Stimulated activated CD4-positive, alpha-beta T cell treated with anti-CD3 and anti-CD28 coated beads, TNF-alpha, amount 100 ng/mL, for 1 hour (primary cell): ENCODE measurements at regions not wholly inside any gene's neighbourhood (a gene's known extent, or its start where the extent isn't known, plus 50 kb on each side); places are given as distances from the start of the nearest gene placed in this dataset.
"Not testable (repeated sequence)": the region's sequence is repeated elsewhere in the genome, so short reads cannot be mapped to it uniquely, and the experiment has no call there.

Source experiments
- DNase-seq, 3 donors: peaks; one replicate each; pipeline ENCODE4 v3.0.0-alpha.2; 2020; ENCODE audit warnings: low read depth in 3 of 3, low spot score in 1 of 3

DNA sequence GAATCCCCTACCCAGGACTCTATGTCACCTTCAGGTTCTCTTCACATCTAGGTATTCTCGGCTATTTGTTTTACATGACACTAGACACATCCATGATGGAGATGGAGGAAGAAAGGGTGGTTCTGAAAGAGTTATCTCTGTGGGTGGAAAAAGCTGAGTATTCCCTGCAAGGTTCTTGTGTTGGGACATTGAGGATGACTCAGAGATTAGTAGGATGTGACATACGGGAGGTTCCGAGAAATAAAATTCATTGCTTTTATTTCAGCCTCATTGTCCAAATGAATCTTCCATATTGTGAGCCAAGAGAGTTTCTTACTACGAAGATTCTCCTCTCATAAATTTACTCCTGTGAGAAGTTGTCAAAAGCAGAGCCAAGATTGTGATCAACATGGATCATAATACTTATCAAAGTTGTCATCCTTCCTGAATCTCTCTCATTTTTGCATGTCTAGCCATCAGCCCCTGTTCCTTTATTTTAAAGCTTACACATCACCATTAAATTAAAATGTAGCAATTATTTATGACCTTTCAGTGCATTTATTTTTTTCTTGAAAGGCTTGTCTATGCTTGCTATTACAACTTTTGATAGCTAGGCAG, 370.0 kb downstream of the PSAT1 start:
- DNase-seq, result no peak

DNA sequence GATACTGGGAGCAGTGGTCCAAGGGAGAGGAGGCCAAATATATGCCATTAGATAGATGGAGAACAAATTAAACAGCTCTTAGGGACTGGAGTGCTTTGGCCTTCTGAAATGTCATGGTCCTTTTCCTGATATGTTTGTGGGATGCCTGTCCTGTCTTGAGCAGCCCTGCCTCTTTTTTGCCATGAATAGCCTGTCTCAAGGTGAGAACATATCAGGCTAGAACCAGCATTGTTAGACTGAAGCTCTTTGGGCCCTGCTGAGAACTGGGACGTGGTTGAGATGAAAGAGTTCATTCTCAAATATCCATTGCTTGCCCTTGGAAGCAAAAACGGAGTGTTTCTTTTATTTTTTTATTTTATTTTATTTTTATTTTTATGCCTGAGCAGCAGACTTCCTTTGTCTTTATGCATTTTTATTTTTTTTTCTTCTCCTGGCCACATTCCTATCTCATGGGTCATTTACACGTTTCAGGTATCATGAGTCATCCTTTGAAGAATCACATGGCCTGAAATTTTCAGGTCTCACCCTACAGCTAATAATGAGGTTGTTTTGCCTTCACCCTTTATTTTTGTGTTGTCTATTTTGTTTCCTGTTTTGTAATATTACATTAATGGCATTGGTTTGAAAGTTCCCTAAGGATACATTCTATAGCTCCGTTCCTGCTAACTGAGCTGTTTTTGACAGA, 371.4 kb downstream of the PSAT1 start:
- DNase-seq, result no peak

DNA sequence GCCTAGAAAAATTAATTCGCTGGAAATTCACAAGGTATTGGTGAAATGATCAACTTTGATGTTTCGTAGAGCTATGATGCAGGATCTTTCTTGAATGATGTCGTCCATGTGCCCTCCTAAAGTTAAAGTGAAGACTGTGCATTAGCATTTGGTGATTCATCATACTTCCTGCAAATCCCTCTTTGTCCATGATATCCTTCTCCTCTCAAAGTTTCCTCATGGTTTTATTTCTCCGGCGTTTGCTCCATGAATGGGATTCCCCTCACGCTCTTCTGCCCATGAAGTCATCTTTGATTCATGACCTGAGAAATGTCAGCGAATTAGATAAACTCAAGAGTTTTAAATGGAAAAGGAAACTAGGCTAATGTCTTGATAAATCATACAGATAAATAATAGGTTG, 372.7 kb downstream of the PSAT1 start:
- no peak for DNase-seq

DNA sequence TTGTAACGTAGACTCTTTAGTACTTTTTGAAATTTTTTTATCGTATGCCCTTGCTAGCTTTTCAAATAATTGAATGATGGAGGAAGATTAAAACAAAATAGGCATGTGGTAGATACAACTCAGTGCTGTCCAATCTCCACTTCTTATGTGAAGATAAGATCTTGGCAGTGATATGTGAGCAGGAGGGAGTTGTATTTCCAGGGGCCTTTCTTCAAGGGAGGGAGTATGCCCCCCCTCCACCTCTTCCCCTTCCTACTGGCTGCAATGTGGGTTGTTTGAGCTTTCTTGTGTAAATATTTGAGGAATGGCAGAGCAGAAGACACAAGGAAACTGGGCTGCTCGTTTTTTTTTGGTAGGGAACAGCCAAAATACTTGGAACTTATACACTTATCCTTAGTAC, 374.9 kb downstream of the PSAT1 start:
- DNase-seq, result no peak

DNA sequence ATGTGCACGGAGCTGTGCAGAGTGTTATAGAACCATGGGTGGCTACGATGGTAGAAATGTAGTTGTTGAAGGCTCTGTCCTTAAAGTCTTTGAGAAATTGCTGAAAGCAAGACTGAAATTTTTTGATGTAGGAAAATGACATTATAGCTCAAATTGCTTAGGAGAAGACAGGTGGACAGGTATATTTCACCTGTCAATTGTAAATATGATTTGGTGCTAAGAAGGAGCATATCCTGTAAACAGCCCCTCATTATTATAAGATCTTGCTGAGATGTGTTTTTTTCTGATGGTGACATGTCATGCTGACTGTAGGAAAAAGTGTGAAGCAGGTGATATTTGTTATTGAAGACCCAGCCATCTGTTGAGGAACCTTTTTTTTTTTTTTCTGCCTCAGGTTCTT, 377.9 kb downstream of the PSAT1 start:
- no peak for DNase-seq

DNA sequence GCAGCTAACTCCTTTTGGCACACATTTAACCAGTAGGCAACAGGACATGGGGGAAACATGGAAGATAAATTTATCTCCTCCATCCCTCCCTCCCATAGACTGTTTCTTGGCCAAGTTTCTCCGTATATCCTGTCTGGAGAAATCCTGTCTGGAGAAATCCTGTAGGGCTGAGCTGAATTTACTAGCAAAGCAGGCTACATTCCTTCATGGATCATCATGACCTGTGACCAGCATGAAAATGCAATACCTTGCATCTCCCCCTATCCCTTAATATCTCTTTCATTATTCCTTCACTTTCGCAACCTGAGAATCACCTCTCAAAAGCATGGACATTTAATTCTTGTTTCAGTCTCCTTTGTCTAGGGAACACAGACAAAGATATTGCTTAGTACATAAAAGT, 379.1 kb downstream of the PSAT1 start:
- DNase-seq, result no peak

DNA sequence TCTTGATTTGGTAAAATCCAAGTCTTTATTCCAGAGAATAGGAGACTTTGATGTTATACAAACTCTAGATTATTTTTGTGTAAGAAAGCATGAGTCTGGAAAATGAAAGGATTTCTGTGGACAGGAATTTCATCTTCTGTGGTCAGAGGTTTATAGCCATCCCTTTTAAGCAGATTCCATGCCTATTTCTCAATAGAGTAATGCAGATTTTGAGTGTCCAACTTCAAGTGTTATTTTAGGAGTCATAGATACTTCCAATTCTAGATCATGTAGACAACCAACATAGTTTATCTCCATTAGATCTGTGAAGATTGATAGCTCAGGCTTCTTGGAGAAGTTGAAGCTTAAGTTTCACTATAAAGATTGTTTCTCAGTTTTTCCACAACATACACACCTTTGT, 379.7 kb downstream of the PSAT1 start:
- DNase-seq, result no peak

DNA sequence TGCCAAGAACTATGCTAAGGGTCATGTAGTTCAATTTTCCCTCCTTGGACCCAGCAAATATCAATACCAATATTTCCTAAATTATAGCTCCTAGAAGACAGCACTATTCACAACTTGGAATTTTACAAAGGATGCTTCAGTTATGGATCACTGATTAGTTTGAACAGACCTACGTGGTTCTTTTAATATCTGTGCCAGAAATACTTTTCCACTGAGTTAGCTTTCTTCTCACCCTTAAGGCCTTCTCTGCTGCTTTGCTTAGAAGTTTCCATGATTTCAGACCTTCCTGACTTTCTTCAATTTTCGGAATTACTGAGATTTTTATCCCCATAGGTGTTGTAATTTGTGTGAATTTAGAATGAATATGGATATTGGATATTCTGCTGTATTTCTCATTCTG, 380.4 kb downstream of the PSAT1 start:
- DNase-seq, result no peak

DNA sequence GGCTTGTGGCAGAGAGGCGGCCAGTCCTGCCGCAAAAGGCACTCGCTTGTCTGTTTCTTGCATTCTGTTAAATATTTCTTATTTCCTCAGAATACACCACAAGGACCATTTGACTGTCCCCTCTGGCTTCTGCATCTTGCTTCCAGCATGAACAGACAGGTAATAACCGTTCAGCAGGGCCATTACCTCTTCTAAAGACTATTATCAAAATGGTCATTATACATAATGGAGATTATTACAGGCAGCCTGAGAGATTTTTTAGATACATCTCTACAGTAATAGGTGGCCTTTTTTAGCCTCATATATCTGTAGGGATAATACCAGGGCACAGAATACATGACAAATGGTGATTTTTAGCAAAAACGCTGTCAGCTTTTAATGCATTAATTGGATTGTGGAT, 382.0 kb downstream of the PSAT1 start:
- DNase-seq, result no peak

DNA sequence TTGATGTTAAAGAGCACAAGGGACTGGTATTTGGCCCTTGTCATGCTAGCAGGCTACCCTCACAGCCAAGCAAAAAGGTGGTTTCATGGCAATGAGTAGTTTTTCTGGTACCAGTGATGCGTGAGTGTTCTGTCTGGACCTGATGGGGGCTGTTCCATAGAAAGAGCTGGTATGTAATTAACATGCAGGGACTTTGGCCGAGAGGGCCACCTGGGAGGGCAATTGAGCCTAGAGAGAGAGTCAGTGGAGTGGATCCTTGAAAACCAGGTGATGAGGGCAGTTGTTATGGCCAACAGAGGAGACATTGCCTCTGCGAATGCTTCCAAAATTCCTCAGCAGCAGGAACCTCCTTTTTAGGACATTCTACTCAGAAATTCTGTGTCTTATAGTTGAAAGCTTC, 383.3 kb downstream of the PSAT1 start:
- no peak for DNase-seq

DNA sequence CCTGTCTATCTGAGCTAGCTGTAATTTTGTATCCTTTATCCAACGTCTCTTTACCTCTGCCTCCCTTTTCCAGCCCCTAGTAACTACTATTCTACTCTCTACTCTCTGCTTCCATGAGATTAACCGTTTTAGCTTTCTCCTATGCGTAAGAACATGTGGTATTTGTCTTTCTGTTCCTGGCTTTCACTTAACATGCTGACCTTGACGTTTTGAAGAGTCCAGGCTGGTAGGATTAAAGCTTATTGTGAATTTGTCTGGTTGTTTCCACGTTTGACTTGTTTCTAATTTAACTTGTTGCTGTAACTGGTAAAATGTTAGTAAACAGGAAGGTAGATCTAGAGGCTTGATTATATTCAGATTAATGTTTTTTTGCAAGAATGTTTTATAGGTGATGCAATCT, 385.3 kb downstream of the PSAT1 start:
- DNase-seq, result no peak

DNA sequence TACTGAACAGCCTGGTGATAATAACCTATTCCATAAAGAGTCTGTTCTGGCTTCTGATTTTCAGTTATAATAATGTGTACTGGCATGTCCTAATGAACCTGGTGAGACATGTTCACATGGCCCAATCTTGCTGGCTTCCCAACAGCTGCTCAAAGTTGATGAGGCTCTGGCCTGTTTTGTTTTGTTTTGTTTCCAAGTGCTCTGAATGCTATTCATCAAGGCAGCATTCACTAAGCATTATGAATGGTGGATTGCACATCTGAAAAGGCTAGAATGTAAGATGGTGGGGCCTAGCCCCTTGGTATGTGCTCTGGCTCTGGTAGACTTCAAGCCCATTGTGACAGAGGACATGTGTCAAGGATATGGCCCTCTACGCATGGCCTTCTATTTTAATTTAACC, 388.5 kb downstream of the PSAT1 start:
- no peak for DNase-seq

DNA sequence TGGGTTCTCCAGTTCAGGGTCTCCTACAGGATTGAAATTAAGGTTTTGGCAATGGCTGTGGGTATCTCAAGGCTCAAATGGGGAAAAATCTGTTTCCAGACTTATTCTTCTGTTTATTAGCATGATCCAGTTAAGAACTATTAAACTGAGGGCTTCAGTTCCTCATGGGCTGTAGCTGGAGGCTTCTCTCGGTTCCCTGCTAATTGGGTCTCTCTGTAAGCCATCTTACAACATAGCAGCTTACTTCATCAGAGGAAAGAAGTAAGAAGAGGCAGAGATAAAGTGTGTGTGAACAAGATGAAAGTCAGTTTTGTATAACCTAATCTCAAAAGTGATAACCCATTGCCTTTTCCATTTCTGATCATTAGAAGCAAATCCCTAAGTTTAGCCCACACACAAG, 391.9 kb downstream of the PSAT1 start:
- DNase-seq, result no peak

DNA sequence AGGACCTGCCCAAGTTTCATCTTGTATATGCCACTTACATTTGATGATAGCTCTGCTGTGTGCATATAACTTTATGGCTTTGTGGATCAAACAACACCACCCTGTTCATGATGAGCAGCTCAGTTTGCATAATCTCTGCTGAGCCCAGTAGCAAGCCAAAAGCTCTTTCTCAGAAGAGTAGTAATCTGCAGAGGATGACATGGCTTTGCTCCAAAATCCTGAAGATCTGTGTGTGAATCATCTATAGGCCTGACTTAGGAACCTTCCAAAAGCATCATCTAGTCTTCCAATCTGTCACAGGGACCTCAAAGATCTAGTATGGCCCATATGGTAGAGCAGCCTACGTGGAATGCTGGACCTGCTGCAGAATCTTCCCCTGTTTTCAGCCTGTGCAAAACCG, 394.6 kb downstream of the PSAT1 start:
- DNase-seq, result no peak

DNA sequence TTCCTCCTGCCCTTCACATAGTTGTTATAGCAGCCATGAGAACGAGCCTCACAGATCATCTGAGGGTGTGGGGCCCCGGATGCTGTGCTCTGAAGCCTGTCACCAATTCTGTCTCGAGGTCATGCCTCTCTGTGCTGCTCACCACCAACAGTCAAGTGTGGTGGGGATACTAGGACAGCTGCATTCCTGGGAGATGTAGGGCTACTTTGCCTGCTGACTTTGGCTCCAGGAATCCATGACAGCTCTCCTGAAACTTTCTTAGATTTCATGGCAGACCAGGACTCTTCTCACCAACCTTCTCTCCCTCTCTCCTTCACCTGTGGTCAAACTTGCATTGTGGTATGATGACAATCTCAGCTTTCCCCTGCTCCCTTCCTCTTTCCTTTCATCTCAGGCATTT, 395.9 kb downstream of the PSAT1 start:
- no peak for DNase-seq

DNA sequence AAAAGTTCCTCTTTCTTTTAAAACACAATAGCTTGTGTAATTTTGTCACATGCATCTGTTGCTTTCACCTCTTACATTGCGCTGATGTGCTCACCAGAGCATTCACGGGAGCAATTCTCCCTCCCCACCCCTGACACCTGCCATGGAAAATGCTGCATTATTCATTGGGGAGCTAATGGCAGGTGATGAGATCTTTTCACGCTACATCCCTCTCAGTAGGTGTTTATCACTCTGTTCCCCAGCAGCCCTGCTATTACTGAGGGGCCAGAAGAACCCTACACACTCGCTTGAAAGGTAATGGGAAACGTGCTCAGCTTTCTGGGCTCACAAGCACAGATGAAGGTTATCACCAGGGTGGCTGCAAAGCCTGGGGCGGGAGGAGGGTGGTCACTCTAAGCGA, 398.0 kb downstream of the PSAT1 start:
- no peak for DNase-seq

DNA sequence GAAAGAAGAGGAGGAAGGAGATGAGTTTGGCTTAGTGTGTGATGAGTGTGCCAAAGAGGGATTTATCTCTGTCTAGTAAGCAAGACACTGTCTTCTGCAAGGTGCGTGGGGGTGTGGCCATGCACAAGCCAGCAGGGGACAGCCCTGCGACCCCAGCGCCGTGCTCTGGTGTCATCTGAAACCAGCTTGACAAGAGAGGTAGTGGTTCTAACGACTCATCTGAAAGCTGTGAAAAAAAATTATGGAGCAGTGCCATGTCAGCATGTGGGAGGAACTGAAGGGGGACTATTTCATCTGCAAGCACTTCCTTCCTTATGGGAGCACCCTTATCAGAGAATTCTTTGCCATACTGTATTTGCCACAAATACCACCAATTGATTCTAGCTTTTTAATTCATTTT, 398.6 kb downstream of the PSAT1 start:
- no peak for DNase-seq

DNA sequence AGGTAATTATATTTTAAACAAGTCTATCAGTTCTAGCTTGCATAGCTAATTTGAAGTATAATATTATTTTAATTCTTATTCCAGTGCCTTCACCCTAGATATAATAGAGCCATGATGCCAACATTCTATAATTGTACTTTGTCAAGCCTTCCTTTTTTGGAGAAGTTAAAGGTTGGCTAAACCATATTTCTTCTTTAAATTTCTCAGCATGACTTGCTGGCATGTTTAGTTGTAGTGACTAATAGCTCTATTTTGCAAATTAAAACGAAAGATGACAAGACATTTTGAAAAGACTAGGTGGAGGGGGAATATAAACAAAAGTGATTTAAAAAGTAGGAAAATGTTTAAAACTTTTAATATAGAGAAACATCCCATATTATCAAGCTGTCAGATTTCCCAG, 400.7 kb downstream of the PSAT1 start:
- no peak for DNase-seq

DNA sequence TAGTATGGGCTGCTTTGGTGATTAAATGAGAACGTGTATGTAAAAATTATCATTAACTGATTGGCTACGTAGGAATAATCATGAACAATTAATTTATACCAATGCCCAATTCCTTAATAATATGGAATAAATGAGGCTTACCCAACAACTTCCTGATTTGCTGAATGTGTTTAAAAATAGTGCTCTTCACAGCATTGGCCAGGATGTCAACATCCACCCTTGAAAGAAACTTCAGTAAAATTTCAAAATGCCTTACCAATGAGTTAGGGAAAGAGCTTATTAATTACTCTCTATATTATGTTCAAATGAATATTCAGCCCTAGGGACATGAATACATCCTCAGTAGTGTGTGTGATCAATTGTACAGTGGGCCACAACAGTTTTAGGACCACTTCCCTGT, 401.4 kb downstream of the PSAT1 start:
- DNase-seq, result no peak

DNA sequence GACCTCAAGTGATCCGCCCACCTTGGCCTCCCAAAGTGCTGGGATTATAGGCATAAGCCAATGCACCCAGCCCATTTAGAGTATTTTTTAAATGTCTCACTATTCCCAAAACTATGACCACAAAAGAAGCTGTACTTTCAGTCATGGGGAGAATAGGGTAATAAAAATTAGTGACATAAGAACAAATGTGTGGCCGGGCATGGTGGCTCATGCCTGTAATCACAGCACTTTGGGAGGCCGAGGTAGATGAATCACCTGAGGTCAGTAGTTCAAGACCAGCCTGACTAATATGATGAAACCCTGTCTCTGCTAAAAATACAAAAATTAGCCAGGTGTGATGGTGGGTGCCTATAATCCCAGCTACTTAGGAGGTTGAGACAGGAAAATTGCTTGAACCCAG, 402.3 kb downstream of the PSAT1 start:
- not testable (repeated sequence) for DNase-seq

DNA sequence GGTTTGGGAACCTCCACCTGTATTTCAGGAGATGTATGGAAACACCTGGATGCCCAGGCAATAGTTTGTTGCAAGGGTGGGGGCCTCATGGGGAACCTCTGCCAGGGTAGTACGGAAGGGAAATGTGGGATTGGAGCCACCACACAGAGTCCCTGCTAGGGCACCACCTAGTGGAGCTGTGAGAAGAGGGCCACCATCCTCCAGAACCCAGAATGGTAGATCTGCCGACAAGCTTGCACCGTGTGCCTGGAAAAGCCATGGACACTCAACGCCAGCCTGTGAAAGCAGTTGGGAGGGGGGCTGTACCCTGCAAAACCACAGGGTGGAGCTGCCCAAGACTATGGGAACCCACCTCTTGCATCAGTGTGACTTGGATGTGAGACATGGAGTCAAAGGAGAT, 407.2 kb downstream of the PSAT1 start:
- not testable (repeated sequence) for DNase-seq

DNA sequence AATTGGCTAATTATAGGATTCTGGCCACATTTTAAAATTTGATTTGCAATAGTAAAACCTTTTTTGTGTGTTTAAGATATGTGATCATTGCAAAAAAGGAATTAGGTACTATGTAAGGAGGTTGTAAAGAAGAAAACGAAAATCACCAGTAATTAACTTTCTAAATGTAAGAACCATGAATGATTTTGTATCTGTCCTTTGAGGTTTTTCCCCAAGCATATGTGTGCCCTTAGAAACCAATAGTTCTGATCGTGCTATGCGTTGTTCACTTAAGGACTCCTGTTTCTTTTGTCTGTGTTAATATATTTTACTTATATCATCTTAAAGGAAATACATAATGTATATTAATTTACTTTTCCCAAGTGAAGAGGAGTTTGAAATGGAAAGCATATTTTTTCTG, 410.2 kb downstream of the PSAT1 start:
- no peak for DNase-seq

DNA sequence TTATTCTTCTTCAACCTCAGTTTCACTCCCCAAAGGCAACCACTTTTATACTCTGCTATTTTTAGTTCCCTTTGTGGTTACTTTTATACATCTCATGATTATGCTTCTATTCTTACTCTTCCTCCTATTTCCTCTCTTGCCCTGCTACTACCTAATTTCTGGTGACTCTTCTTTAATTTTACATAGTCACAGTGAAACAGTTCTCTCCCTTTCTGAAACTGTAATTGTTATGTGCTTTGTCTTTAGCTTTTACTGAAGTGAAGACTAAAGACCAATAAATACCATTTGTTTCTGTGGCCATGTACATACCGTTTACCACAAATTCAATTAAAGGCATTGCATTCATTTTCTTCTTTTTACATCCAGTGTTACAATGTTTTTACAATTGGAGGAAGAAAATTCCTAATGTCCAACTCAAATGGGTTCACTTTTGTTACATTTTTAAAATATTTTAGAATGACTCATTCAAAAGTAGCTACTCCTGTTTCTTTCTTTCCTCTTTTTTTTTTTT, 410.6 kb downstream of the PSAT1 start:
- no peak for DNase-seq
